ENCODE measurements at regions not wholly inside any gene's neighbourhood (a gene's known extent, or its start where the extent isn't known, plus 50 kb on each side); places are given as distances from the start of the nearest gene placed in this dataset.

DNA sequence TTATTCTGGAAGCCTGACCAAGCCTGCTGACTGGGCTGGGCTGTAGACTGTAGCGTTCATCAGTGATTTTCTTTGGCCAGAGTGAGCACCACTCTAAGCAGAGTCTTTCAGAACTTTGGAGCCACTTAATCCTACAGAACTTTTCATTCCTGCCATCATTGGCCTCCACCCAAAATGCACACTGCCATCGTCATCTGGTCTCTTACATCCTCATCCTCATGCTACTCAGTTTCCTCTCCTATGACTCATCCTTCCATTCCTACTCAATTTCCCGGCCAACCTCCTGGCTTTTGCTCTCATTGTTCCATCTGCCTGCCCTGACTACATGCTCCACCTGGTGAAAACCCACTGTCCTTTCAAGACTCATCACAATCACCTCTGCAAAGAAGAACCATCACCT lies 233.8 kb upstream of the USP25 start:
- FAIRE-seq = peak; percentile 72

DNA sequence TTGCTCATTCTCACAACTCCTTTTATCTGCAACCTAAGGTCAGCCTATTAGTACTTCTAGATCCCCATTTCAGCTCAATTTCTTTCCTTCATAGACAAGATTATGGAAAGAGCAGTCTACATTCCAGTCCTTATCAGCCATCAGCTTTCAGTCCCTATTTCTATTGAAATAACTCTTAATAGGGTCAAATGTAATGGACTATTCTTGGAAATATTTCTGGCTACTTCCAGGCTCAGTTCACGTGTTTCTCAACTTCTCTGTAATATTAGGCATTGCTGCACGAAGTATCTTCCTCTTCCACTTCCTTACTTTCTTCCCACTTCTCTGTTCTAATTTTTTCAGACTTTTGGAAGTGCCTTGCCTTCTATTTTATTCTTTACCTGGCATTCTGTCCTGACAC lies 232.9 kb upstream of the USP25 start:
- DNase-seq (ENCODE audit: insufficient read length, low spot score) (no peak), FAIRE-seq (no peak)
- TF ChIP-seq POLR2A (IDR thresholded peaks at IDR 0.05; ENCODE audit: low read depth, low read length) = no peak

More for the DNA sequence above, 233.8 kb upstream of the USP25 start:
- DNase-seq (ENCODE audit: insufficient read length, low spot score) = peak; percentile 6
- TF ChIP-seq POLR2A (IDR thresholded peaks at IDR 0.05; ENCODE audit: low read depth, low read length) = no peak

DNA sequence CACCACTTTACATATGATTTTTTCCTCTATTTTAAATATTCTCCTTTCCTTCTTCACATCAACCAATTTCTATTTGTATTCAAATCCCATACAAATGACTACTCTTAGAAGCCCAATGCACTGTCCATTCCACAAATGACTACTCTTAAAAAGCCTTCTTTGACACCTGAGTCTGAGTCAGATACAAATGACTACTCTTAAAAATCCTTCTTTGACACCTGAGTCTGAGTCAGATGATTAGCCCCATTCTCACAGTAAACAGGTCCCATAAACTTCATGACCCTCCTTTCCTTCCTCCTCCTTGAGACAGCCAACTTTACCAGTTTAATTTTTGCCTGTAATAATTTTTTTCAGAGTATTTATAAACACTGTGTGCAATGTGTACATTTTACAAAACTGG lies 231.3 kb upstream of the USP25 start:
- FAIRE-seq (no peak), DNase-seq (ENCODE audit: insufficient read length, low spot score) (no peak)
- TF ChIP-seq POLR2A (IDR thresholded peaks at IDR 0.05; ENCODE audit: low read depth, low read length) = no peak

DNA sequence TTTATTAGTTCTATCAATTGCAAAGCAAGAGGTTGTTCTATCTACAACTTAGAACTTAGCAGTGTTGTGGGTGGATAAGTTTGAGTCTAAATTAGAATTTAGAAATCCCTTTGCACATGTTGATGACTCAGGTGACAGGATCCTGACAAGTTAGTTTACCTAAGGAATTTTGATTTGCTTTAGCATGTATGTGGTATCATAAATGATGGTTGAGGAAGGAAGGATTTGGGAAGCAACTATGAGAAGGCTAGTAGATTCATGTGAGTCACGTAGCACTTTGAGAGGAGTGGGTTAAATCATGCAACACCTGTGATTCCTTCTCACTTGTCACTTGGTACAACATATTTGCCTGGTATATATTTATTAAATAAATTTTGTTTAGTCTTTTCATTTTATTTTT lies 223.7 kb upstream of the USP25 start:
- TF ChIP-seq POLR2A (IDR thresholded peaks at IDR 0.05; ENCODE audit: low read depth, low read length) = no peak
- DNase-seq (ENCODE audit: insufficient read length, low spot score) (no peak), FAIRE-seq (no peak)

DNA sequence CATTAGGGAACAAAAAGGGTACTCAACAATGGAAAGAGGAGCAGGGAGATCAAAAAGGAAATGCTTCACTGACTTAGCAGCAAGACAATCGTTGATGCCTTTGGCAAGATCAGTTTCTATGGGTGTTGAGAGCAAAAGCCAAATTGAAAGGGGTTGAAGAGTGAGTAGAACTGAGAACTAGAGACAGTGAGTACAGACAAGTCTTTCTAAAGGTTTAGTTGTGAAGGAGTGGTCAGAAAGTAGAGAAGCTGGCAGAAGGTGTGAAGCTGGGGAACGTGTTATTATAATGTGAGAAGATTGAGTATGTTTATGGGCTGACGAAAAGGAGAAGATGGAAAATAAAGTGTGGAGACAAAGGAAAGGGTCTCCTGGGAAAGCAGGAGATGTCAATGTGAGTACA lies 221.2 kb upstream of the USP25 start:
- FAIRE-seq (no peak), DNase-seq (ENCODE audit: insufficient read length, low spot score) (no peak)
- no peak for TF ChIP-seq POLR2A (IDR thresholded peaks at IDR 0.05; ENCODE audit: low read depth, low read length)

- TF ChIP-seq POLR2A (IDR thresholded peaks at IDR 0.05; ENCODE audit: low read depth, low read length) = no peak
- no peak for FAIRE-seq
- no peak for DNase-seq (ENCODE audit: insufficient read length, low spot score)
Observed at GRCh38 chr21:15514073-15514946, 215.5 kb upstream of the USP25 start.

GRCh38 chr21:15515908-15516307 lies 213.9 kb upstream of the USP25 start:
- FAIRE-seq = no peak
- no peak for DNase-seq (ENCODE audit: insufficient read length, low spot score)
- TF ChIP-seq POLR2A (IDR thresholded peaks at IDR 0.05; ENCODE audit: low read depth, low read length) = no peak

DNA sequence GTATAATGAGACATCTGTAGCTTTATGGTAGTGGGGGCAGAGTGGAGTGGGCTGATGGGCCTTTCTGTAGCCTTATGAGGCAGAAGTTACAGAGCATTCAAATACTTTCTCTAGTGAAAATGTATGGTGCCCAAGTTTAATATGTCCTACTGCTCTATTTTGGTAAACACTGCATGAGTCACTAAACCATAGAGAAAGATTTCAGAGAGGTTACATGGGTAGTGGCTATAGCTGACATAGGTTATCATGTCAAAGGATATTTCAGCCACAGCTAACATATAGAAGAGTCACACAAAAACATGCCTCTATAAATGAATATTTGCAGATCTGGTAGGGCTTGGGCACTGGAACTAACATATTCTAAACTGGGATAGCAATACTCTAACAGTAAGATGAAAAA lies 212.4 kb upstream of the USP25 start:
- TF ChIP-seq POLR2A (IDR thresholded peaks at IDR 0.05; ENCODE audit: low read depth, low read length) = no peak
- FAIRE-seq = no peak

DNA sequence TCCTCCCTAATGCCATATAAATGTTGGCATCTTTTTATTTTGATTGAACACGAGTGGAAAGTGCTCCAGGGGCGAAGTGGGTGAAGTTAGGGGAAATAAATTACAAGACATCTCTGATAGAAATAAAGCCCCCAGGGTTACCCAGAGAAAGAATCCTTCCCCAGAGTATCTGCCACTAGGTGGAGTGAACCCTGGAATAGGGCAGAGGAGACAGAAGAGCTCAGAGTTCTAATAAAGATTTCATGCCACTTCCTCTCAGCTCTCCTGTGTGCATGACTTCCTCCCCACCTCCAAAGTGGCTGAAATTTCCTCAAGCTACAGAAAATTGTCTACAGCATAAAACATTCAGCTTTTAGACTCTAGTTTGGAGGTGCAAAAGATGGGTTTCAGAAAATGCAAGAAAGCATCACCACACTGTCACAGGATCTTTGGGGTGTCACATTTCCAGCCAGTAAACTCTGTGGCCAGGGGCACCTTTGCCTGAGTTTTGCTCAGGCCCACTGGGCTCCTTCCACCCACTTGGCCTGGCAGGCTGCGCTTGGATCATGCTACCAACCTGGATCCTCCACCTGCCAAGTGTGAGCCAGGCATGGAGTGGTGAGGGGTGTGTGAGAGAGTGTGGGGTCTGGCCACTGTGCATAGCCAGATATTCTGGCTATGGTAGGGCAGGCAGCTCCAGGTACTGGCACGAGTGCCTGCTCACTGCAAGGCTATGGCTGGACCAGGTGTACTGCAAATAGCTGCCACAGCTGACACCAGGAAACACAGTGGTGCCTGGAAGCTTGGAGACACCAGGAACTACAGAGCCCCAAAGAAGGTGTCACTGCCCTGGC lies 208.8 kb upstream of the USP25 start:
- DNase-seq (ENCODE audit: insufficient read length, low spot score) (no peak), FAIRE-seq (no peak)

More for the DNA sequence above, 212.4 kb upstream of the USP25 start:
- no peak for DNase-seq (ENCODE audit: insufficient read length, low spot score)

DNA sequence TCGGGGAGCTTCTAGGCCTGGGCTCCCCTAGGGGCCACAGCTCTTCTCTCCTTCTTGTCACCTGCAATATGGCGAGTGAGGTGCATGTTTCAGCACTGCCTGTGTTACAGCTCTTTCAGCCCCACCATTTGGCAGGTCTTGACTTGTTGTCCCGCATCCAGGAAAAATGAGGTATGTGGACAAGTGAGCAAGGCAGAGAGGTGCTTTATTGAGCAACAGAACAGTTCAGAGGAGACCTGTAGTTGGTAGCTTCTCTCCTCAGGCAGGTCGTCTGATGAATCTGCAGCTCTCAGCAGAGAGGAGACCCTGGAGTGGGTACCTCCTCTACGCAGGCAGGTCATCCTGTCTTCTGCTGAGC lies 208.2 kb upstream of the USP25 start:
- FAIRE-seq = no peak
- TF ChIP-seq POLR2A (IDR thresholded peaks at IDR 0.05; ENCODE audit: low read depth, low read length) = no peak
- DNase-seq (ENCODE audit: insufficient read length, low spot score) = no peak

More for the DNA sequence above, 208.8 kb upstream of the USP25 start:
- TF ChIP-seq POLR2A (IDR thresholded peaks at IDR 0.05; ENCODE audit: low read depth, low read length) = no peak

DNA sequence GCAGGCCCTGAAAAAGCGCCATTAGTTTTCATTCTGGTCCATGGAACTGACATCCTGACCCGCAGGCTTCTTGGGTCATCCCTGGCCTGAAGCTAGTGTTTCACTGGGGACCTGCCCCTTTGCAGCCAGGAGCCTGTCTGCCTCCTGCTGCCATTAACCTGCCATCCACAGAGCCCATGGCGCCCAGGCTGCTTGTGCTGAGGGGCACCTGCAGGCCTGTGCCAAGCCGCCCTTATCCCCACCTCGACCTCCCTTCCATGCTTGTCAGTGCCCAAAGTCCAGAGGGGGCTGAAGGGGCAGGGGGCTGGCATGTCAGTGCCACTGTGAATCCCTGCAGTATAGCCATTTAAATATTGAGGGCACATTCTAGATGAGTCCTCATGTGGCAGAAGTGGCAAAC lies 207.6 kb upstream of the USP25 start:
- FAIRE-seq (no peak), DNase-seq (ENCODE audit: insufficient read length, low spot score) (no peak)
- TF ChIP-seq POLR2A (IDR thresholded peaks at IDR 0.05; ENCODE audit: low read depth, low read length) = no peak

- no peak for TF ChIP-seq POLR2A (IDR thresholded peaks at IDR 0.05; ENCODE audit: low read depth, low read length)
- no peak for DNase-seq (ENCODE audit: insufficient read length, low spot score)
- FAIRE-seq = no peak
Observed at GRCh38 chr21:15524855-15525254, 204.9 kb upstream of the USP25 start.

- no peak for FAIRE-seq
- TF ChIP-seq POLR2A (IDR thresholded peaks at IDR 0.05; ENCODE audit: low read depth, low read length) = no peak
- no peak for DNase-seq (ENCODE audit: insufficient read length, low spot score)
Observed at GRCh38 chr21:15526798-15527197, 203.0 kb upstream of the USP25 start.

- DNase-seq (ENCODE audit: insufficient read length, low spot score) (no peak), FAIRE-seq (no peak)
- no peak for TF ChIP-seq POLR2A (IDR thresholded peaks at IDR 0.05; ENCODE audit: low read depth, low read length)
Observed at GRCh38 chr21:15528346-15528745, 201.4 kb upstream of the USP25 start.

GRCh38 chr21:15531986-15532385 lies 197.8 kb upstream of the USP25 start:
- FAIRE-seq (no peak), DNase-seq (ENCODE audit: insufficient read length, low spot score) (no peak)
- TF ChIP-seq POLR2A (IDR thresholded peaks at IDR 0.05; ENCODE audit: low read depth, low read length) = no peak

All from H54 (cell line).